ENCODE measurements at regions not wholly inside any gene's neighbourhood (a gene's known extent, or its start where the extent isn't known, plus 50 kb on each side); places are given as distances from the start of the nearest gene placed in this dataset.

GRCh38 chr6:43907312-43907711, 137.3 kb downstream of the VEGFA start:
- TF ChIP-seq CTCF (IDR thresholded peaks at IDR 0.05; ENCODE audit: borderline replicate concordance, extremely low read depth, low read length, poor library complexity, severe bottlenecking) (no peak), EZH2 (IDR thresholded peaks at IDR 0.05; ENCODE audit: borderline replicate concordance, low read depth, low read length, severe bottlenecking) (no peak)

All from DND-41 (cell line).